Fibroblast of lung (primary cell): ENCODE measurements at regions not wholly inside any gene's neighbourhood (a gene's known extent, or its start where the extent isn't known, plus 50 kb on each side); places are given as distances from the start of the nearest gene placed in this dataset.
A peak's percentile ranks its signal among the peaks of the same experiment; 100 is the strongest.

Experiments used
- DNase-seq, 2 donors: peaks; one replicate each; pipeline versions ENCODE4 v3.0.0 to v3.0.0-alpha.2; 2010; ENCODE audit warnings: low read depth in 2 of 2
- H2AFZ ChIP-seq: 2 replicates; pipeline ENCODE4 v1.5.1; 2012; ENCODE audit warnings: low read length, control low read depth, inconsistent platforms
- H3K27ac ChIP-seq: 2 replicates; pipeline ENCODE4 v1.5.1; 2011; ENCODE audit warnings: low read length, control low read depth; ENCODE audit not compliant: insufficient read depth
- H3K27me3 ChIP-seq: 2 replicates; pipeline ENCODE4 v1.5.1; 2011; ENCODE audit warnings: mild to moderate bottlenecking, low read length; ENCODE audit not compliant: control insufficient read depth, insufficient read depth
- H3K36me3 ChIP-seq: 2 replicates; pipeline ENCODE4 v1.5.1; 2011; ENCODE audit warnings: low read length; ENCODE audit not compliant: control insufficient read depth, insufficient read depth
- H3K4me1 ChIP-seq: 2 replicates; pipeline ENCODE4 v1.5.1; 2011; ENCODE audit warnings: low read length; ENCODE audit not compliant: control insufficient read depth, insufficient read depth; ENCODE audit errors: extremely low read depth
- H3K4me2 ChIP-seq: 2 replicates; pipeline ENCODE4 v1.5.1; 2011; ENCODE audit warnings: low read length, control low read depth; ENCODE audit not compliant: insufficient read depth; ENCODE audit errors: extremely low read depth
- H3K4me3 ChIP-seq, 4 experiments: fragments of 200-600 bp in 1 of 4; sonication (generic) in 1 of 4; replicated peaks in 1 of 4; 2 replicates each; pipeline ENCODE4 v1.5.1; 2011 to 2016; ENCODE audit warnings: low read length in 4 of 4, low read depth in 3 of 4, mild to moderate bottlenecking in 3 of 4, control low read depth in 2 of 4, inconsistent platforms in 1 of 4, mixed read lengths in 1 of 4; ENCODE audit not compliant: insufficient read depth in 1 of 4; ENCODE audit errors: control extremely low read depth in 1 of 4
- H3K79me2 ChIP-seq: 2 replicates; pipeline ENCODE4 v1.5.1; 2012; ENCODE audit warnings: mild to moderate bottlenecking, low read length, inconsistent platforms; ENCODE audit not compliant: control insufficient read depth, insufficient read depth
- H3K9ac ChIP-seq: 2 replicates; pipeline ENCODE4 v1.5.1; 2011; ENCODE audit warnings: mild to moderate bottlenecking, low read length, control low read depth; ENCODE audit not compliant: insufficient read depth
- H3K9me3 ChIP-seq: 2 replicates; pipeline ENCODE4 v1.5.1; 2012; ENCODE audit warnings: low read depth, low read length; ENCODE audit not compliant: control insufficient read depth, insufficient read depth
- H4K20me1 ChIP-seq: 2 replicates; pipeline ENCODE4 v1.5.1; 2011; ENCODE audit warnings: low read length; ENCODE audit not compliant: control insufficient read depth, insufficient read depth; ENCODE audit errors: extremely low read depth
- EZH2 ChIP-seq: IDR thresholded peaks from 2 replicates; pipeline ENCODE4 v1.5.1; 2012; ENCODE audit warnings: low read length, control low read depth, mild to moderate bottlenecking; ENCODE audit errors: missing control alignments
- TF ChIP-seq, protein P1 (sequence below), 2 donors: IDR thresholded peaks in 1 of 2; conservative IDR thresholded peaks in 1 of 2; 1 replicate in 1 of 2; 2 replicates in 1 of 2; pipeline ENCODE4 v1.5.1; 2011 to 2012; ENCODE audit warnings: low read length in 2 of 2, control low read depth in 1 of 2, inconsistent platforms in 1 of 2, low read depth in 1 of 2, mild to moderate bottlenecking in 1 of 2

DNA sequence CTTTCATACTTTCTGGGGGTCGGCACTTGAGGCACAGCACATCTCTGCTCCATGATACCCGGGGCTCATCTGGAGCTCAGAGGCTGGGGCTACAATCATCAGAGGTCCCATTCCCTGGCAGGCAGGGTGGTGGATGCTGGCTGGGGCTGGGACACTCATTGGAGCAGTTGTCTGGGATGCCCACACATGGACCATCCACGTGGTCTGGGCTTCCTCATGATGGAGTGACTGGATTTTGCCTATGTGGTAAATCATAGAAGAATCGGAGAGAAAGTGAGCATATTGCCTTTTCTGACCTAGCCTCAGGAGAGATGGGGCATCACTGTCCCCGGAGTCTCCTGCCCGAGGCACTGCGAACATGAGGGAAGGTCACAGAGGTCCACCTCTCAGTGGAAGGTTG, 91.4 kb upstream of the IRS2 start:
- H2AFZ ChIP-seq = no peak overlapping the region
- no peak overlapping the region for H3K4me3 ChIP-seq
- no peak for DNase-seq
- no peak for TF ChIP-seq EZH2
- TF ChIP-seq, protein P1, sequence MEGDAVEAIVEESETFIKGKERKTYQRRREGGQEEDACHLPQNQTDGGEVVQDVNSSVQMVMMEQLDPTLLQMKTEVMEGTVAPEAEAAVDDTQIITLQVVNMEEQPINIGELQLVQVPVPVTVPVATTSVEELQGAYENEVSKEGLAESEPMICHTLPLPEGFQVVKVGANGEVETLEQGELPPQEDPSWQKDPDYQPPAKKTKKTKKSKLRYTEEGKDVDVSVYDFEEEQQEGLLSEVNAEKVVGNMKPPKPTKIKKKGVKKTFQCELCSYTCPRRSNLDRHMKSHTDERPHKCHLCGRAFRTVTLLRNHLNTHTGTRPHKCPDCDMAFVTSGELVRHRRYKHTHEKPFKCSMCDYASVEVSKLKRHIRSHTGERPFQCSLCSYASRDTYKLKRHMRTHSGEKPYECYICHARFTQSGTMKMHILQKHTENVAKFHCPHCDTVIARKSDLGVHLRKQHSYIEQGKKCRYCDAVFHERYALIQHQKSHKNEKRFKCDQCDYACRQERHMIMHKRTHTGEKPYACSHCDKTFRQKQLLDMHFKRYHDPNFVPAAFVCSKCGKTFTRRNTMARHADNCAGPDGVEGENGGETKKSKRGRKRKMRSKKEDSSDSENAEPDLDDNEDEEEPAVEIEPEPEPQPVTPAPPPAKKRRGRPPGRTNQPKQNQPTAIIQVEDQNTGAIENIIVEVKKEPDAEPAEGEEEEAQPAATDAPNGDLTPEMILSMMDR (conservative IDR thresholded peaks at IDR 0.05 in 1 of 2, IDR thresholded peaks at IDR 0.05 in 1 of 2; ENCODE audit: low read depth in 1 of 2, low read length in 2 of 2) = no peak
- no peaks in the 10 kb centered on the region for H3K4me1 ChIP-seq
- no peaks in the 10 kb centered on the region for H4K20me1 ChIP-seq
- H3K27me3 ChIP-seq = no peaks in the 10 kb centered on the region
- H3K36me3 ChIP-seq = no peaks in the 10 kb centered on the region
- H3K79me2 ChIP-seq = no peaks in the 10 kb centered on the region
- H3K27ac ChIP-seq = no peak overlapping the region
- H3K9ac ChIP-seq = no peak overlapping the region
- no peaks in the 10 kb centered on the region for H3K9me3 ChIP-seq
- H3K4me2 ChIP-seq = no peak overlapping the region

DNA sequence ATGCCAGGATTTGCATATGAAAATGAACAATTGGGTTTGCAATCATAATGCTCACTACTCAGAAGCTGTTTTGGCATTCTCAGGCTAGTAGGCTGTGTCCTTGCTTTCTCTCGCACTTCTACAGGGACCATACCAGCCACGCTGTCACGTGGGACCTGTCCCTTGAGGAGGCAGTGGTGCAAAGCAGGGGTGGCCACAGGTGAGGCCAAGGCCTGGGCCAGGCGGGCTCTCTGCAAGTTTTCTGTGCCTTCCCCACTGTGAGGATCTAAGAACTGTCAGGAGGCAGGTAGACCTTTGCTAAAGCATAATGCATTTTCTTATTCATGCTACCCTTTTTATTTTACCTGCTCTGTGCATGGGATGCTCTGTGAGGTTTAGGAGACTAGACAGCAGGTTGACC, 89.4 kb upstream of the IRS2 start:
- H3K4me3 ChIP-seq = no peak overlapping the region
- no peaks in the 10 kb centered on the region for H3K36me3 ChIP-seq
- H3K27me3 ChIP-seq = no peaks in the 10 kb centered on the region
- no peak overlapping the region for H3K27ac ChIP-seq
- H3K9ac ChIP-seq = no peak overlapping the region
- H3K9me3 ChIP-seq = no peaks in the 10 kb centered on the region
- no peak overlapping the region for H3K4me2 ChIP-seq
- no peaks in the 10 kb centered on the region for H4K20me1 ChIP-seq
- no peak for DNase-seq
- TF ChIP-seq, protein P1 (conservative IDR thresholded peaks at IDR 0.05 in 1 of 2, IDR thresholded peaks at IDR 0.05 in 1 of 2; ENCODE audit: low read depth in 1 of 2, low read length in 2 of 2) = no peak
- no peak for TF ChIP-seq EZH2
- no peak overlapping the region for H2AFZ ChIP-seq
- no peaks in the 10 kb centered on the region for H3K4me1 ChIP-seq
- no peaks in the 10 kb centered on the region for H3K79me2 ChIP-seq

DNA sequence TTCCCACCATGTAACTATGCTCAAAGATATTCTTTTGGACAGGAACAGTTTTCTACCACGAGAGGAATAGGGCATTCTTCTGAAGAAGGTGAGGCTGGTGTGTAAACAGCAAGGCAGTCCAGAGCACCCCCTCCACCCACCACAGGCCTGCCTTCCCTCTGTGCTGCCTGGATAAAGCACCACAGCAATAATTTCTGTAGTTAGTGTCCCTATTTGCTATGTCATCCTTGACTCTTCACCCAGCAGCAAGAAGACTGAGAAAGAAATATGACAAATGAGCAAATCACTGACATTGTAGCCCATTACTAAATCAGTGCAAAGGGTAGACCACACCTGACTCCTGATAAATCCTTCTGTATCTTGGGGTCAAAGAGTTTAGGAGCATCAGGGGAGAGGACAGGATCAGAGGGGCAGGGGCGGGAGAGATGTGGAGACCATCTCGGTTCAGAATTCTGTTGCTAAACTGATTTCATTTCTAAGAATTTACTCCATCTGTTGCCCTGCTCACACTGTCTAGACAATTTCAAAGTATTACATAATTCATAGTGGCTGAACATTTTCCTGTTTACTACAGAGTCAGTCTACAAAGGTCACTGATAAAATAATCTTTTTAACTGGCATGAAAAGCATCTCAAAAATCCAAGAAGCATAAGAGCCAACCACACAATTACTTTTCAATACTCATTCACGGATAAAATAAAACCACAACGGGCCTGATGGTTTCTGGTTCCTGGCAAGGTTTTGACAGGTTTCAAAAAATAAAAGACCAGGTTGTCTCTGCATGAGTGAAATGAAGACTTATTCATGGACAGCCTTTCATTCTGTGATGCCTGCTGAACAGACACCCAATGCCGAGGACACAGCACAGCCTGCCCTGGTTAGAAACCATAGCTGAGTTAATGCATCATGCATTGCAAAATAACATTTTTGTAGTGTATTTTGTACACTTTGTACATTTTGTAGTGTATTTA, 88.4 kb upstream of the IRS2 start:
- peak; percentile 51 to 83 for DNase-seq
- no peak for TF ChIP-seq EZH2
- TF ChIP-seq, protein P1 (conservative IDR thresholded peaks at IDR 0.05 in 1 of 2, IDR thresholded peaks at IDR 0.05 in 1 of 2; ENCODE audit: low read depth in 1 of 2, low read length in 2 of 2) = no peak
- H4K20me1 ChIP-seq = no peaks in the 10 kb centered on the region
- no peaks in the 10 kb centered on the region for H3K79me2 ChIP-seq
- peaks cover 5% of the 10 kb centered on the region for H3K4me1 ChIP-seq
- H3K27me3 ChIP-seq = no peaks in the 10 kb centered on the region
- no peak overlapping the region for H3K4me2 ChIP-seq
- H3K4me3 ChIP-seq = no peak overlapping the region
- no peaks in the 10 kb centered on the region for H3K9me3 ChIP-seq
- no peak overlapping the region for H2AFZ ChIP-seq
- no peak overlapping the region for H3K9ac ChIP-seq
- no peaks in the 10 kb centered on the region for H3K36me3 ChIP-seq
- H3K27ac ChIP-seq = no peak overlapping the region
